NCI-H526 (cell line): ENCODE measurements at regions not wholly inside any gene's neighbourhood (a gene's known extent, or its start where the extent isn't known, plus 50 kb on each side); places are given as distances from the start of the nearest gene placed in this dataset.
A peak's percentile ranks its signal among the peaks of the same experiment; 100 is the strongest.
"Not testable (repeated sequence)": the region's sequence is repeated elsewhere in the genome, so short reads cannot be mapped to it uniquely, and the experiment has no call there.

ENCODE experiments used
- DNase-seq, 2 experiments: peaks; one replicate each; lab custom pipeline; 2025; lab: John Stamatoyannopoulos, UW

GRCh38 chr5:143955141-143955540, 143.2 kb downstream of the HMHB1 start:
- DNase-seq, result no peak

DNA sequence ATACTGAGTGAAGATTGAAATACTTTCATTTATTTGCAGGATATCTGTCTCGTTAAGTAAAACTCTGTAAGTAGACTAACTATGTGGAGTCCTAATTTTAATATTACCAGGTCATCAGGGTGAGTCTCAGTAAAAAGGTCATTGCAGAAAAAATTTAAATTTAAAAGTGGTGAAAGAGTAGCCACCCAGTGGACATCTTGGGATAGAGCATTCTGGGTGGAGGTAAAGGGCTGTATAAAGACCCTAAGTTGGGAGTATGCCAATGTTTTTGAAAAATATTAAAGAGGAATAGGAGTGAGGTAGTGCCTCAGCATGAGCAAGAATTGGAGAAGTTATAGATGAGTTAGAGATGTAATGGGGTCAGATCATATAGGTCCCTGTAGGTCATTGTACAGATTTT, 145.5 kb downstream of the HMHB1 start:
- no peak for DNase-seq

- DNase-seq, result no peak
Observed at GRCh38 chr5:143962201-143962600, 150.2 kb downstream of the HMHB1 start.

- DNase-seq, result no peak
Observed at GRCh38 chr5:143964919-143965318, 153.0 kb downstream of the HMHB1 start.

GRCh38 chr5:143966280-143966679, 154.3 kb downstream of the HMHB1 start:
- DNase-seq, result no peak

GRCh38 chr5:143968071-143968878, 156.3 kb downstream of the HMHB1 start:
- peak; percentile 9 to 52 for DNase-seq

DNA sequence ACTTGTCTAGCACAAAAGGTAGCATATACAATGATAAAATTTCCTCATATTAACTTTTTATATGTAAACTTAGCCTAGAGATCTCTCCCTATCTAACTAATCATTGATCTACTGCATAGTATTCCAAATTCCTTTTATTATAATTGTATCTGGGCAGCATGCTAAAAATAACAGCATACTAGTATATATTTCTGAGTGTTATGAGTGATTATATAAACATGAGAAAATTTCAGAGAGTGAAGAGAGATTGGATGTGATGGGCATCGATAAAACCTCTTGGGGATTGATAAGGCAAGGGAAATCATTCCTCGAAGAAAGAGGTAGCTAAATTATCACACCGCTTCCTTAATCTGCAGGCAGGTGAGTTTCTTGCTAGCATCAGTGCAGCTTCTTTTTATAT, 158.2 kb downstream of the HMHB1 start:
- no peak for DNase-seq

DNA sequence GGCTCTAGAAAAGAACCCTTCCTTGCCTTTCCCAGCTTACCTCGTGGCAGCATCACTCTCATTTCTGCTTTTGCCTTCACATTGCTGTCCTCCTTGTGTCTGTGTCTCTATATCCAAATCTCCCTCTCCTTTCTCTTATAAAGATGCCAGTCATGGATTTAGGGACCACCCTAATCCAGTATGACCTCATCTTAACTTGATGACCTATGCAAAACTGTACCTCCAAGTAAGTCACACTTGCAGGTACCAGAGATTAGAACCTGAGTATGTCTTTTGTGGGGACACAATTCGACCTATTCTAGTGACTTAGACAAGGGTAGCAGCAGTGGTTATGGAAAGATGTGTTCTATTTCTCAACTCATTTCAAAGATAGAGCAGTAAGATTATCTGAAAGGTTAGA, 160.1 kb downstream of the HMHB1 start:
- DNase-seq, result no peak

DNA sequence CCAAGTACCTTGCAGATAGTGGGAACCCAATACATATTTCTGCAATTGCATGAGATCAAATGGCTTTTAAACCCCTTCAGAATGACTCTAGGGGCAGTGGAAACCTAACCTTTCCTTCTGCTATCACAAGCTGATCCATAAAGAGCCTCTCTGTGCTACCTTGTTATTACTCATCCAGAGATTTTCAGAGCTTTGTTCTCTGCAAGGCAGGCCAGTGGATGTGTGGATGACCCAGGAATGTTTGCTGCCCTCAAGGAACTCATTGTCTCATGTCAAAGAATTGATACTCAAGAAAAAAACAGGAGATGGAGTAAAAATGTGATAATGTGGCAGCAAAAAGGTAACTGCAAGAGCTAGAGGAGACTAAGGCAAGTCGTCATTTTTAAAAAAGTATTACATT, 164.1 kb downstream of the HMHB1 start:
- DNase-seq, result peak in 1 of 2 experiments; percentile 1

GRCh38 chr5:143977891-143978461, 166.0 kb downstream of the HMHB1 start:
- DNase-seq, result no peak

- no peak for DNase-seq
Observed at GRCh38 chr5:143979044-143979690, 167.2 kb downstream of the HMHB1 start.

DNA sequence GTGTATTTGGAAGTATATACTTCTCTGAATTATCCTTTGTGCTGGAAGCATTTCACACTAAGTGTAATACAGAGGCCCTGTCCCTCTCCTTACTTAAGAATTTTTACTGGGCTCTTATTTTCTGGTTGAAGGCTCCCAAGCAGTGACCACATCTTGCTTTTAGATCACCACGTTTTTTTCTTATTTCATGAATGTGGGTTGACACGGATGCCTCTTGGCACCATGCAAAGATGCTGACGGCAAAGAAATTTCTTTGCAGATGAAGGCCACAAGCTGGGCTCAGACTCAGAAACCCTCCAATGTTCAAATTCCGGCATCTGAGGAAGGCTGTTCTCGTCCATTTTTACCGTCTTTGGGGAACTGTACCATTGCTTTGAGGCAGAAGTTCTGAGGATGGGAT, 168.5 kb downstream of the HMHB1 start:
- no peak for DNase-seq

- DNase-seq, result not testable (repeated sequence)
Observed at GRCh38 chr5:143982957-143983356, 171.0 kb downstream of the HMHB1 start.

DNA sequence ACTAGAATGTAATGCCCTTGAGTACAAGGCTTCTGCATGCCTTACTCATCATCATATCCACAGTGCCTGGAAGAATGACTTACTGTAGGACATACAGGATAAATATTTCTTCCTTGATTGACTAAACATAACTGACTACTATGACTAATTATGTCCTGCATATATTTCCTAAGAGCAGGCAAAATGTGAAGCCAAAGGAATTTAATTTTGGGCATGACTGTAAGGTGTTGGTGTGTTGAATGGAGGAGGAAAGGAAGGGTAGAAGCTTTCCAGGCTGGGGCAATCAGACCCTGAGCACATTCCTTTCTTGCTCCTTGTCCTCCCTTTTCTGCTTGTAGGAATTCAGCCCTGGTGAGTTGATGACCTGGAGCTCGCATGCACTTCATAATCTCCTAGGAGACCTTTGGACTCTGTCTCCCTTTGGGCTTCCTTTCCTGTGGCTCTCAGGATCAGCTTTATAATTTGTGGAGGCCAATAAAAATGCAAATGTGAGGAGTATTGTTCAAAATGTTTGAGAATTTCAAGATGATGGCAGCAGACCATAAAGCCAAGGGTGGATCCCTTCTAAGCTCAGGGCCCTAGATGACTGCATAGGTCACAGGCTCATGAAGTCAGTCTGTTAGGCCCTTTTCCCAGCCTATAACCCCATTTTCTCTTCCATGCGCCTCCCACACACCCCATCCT, 174.0 kb downstream of the HMHB1 start:
- peak in 1 of 2 experiments; percentile 32 for DNase-seq

DNA sequence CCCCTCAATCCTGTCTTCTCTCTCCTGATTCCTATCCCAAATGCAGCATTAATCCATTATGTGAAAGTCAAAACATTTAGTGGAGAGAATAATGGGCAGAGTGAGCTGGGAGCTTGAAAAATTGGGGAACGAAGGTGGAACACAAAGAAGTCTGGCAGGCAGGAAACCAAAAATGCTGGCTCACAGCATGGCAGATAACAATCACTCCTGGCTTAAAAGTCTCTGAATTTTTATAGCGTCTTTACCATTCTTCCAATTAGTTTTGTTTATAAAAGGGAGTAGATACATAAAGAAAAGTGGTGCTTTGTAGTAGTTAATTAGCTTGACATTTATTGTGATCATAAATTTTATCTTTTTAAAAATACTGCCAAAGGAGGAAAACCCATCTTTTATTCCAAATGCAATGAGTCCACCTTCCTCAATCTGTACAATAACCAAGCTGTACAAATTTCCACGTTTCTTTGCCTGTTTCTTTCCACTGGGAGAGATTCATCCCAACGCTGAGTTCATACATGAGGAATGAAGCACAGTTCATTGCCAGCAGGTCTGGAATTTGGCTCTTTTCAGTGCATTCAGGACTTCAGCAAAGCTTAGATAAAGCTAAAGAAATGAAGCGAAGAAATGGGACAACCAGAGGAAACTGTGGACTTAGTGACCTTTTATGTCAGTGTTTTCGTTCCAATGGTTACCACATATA, 174.7 kb downstream of the HMHB1 start:
- no peak for DNase-seq

DNA sequence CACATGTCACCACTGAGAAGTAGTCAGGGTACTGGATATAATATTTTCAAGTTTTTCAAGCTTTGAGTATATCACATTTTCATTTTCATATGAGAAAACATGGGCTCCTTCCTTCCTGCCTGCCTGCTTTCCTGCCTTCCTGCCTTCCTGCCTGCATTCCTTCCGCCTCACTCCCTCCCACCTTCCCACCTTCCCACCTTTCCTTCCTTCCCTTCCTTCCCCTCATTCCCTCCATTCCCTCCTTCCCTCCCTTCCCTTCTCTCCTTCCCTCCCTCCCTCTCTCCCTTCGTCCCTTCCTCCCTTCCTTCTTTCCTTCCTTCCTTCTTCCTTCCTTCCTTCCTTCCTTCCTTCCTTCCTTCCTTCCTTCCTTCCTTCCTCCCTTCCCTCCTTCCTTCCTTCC, 175.3 kb downstream of the HMHB1 start:
- DNase-seq, result no peak

- no peak for DNase-seq
Observed at GRCh38 chr5:143987751-143988560, 176.0 kb downstream of the HMHB1 start.

DNA sequence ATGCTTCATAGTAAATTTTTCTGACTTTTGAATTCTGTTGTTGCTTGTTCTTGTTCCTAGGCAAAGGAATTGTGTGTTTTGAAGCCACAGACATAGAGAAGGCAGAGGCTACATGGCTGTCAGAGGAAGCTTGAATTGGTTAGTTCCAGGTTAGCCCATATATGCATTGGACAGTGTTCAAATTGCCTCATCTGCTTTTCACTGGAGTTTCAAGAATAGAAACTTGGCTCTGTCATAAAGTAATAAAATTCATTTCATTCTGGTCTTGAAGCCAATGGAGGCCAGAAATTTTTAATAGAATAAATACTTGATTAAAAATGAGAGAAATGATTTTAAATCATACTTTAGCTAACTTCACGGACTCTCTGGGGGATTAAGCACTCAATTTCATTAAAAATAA, 178.0 kb downstream of the YIPF5 start:
- no peak for DNase-seq

- no peak for DNase-seq
Observed at GRCh38 chr5:144002876-144003275, 167.6 kb downstream of the YIPF5 start.

DNA sequence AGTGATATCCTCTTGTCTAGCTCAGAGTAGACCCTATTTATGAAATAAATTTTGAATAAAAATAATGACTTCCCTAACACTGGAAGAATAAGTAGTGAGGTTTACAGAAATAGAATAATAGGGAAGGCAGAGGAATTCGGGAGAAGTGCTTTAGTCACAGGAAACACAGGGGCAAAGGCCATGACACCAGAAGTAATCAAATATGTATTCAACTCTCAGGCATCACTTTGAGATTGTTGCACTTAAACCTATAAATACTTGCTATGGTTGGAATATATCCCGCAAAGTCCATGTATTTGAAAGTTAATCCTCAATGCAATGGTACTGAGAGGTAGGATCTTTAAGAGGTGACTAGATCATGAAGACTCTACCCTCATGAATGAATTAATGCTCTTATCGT, 166.8 kb downstream of the YIPF5 start:
- DNase-seq, result no peak

DNA sequence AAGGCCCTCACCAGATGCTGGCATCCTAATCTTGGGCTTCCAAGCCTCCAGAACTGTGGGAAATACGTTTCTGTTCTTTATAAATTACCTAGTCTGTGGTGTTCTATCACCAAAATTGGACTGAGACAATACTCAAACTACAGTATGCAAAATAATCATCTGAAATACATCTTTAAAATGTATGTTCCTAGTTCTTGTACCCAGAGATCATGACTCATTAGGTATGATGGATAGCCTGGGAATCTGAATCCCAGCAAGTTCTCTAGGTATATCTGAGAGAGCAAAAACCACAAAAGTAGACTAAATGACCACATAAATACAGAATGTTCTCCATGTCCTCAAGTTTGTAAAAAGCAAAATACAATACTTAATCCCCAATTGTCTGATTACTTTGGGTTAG, 166.3 kb downstream of the YIPF5 start:
- DNase-seq, result no peak
